ENCODE measurements at regions not wholly inside any gene's neighbourhood (a gene's known extent, or its start where the extent isn't known, plus 50 kb on each side); places are given as distances from the start of the nearest gene placed in this dataset.

DNA sequence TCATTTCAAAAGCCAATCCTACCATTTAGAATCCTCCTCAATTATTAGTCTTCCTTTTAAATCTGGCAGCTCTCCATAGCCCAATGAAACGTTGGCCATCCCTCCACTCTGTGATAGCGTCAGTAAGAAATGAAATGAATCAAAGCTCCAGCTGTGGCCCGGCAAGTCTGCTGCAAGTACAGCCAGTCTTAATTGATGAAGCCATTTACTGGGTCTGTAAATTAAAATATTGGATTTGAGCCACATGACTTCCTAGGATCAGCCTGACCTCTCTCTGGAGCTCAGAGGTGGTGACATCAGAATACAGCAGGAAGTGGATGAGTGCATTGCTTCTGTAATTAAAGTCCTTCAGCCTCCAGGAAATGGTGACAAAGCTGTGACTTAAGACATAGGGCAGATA lies 347.0 kb upstream of the LMCD1 start:
- no peak for TF ChIP-seq EP300 (conservative IDR thresholded peaks at IDR 0.05; ENCODE audit: poor library complexity, severe bottlenecking)
- TF ChIP-seq, protein P1, sequence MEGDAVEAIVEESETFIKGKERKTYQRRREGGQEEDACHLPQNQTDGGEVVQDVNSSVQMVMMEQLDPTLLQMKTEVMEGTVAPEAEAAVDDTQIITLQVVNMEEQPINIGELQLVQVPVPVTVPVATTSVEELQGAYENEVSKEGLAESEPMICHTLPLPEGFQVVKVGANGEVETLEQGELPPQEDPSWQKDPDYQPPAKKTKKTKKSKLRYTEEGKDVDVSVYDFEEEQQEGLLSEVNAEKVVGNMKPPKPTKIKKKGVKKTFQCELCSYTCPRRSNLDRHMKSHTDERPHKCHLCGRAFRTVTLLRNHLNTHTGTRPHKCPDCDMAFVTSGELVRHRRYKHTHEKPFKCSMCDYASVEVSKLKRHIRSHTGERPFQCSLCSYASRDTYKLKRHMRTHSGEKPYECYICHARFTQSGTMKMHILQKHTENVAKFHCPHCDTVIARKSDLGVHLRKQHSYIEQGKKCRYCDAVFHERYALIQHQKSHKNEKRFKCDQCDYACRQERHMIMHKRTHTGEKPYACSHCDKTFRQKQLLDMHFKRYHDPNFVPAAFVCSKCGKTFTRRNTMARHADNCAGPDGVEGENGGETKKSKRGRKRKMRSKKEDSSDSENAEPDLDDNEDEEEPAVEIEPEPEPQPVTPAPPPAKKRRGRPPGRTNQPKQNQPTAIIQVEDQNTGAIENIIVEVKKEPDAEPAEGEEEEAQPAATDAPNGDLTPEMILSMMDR (IDR thresholded peaks at IDR 0.05; ENCODE audit: poor library complexity, severe bottlenecking): no peak
